ENCODE measurements at regions not wholly inside any gene's neighbourhood (a gene's known extent, or its start where the extent isn't known, plus 50 kb on each side); places are given as distances from the start of the nearest gene placed in this dataset.

DNA sequence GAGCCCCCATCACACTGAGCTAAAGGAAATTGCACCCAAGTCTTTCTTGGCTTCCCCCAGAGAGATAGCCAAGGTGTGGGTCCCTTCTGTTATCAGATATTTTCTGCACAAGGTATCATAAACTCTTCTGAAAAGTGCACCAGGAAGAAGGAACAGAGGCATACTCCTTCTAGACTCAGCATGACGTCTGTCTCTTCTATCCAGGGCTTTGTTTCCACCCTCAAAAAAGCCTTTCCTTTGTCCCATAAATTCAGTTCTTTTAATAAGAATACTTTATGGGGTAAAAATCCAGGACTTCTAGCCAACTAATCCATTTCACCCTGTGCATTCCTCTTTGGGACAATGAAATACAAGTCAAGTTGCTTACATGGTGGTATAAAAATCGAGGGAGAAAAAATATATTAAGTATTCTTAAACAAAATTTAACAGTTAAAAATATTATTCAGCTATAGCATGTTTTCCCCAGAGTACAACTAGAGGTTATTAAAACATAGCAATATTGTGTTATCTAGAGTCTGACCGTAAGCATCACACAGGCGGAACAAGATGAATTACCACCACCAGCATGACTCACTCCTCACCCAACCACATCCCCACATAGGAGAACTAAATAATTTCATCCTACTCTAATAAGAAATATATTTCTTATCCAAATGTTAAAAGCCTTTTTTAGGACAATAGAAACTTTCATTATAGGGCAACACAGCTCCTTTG is 79.9 kb upstream of the GPC6 start:
- no peak for ATAC-seq
- no peak overlapping the region for H3K27ac Mint-ChIP-seq
- DNase-seq, result no peak
- ChIA-PET CTCF (interaction anchor here (1.0 kb wide), 1 partner anchor 108 kb away, joined by 3 read pairs; no protein-coding TSS in a partner anchor), POLR2A (no interaction called here)
- H3K27me3 Mint-ChIP-seq, result no peaks in the 10 kb centered on the region
- H3K9me3 Mint-ChIP-seq (ENCODE audit: low read depth), result no peaks in the 10 kb centered on the region
- H3K4me1 Mint-ChIP-seq, result peaks cover 6% of the 10 kb centered on the region
- intact Hi-C loops (cut with DNase I, micrococcal nuclease), result no loop called here
- no peaks in the 10 kb centered on the region for H3K36me3 Mint-ChIP-seq (ENCODE audit: low read depth)
- no peak overlapping the region for H3K4me3 Mint-ChIP-seq

DNA sequence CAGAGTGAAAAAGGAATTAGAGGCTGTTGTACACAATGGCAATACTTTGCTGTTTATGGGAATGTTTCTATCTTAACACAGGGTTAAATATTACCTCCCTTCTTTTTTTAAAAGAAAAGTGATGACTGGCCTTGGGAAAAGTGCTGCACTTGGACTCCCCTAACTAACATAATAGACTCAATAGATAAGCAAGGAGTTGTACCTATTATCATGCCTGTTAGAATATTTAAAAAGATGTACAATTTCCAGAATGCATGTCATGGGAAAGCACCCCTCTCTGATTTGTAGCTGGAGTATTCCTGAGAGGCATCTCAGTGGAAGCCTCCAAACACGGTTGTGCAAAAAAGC is 79.3 kb upstream of the GPC6 start:
- H3K9me3 Mint-ChIP-seq (ENCODE audit: low read depth), result no peaks in the 10 kb centered on the region
- ChIA-PET POLR2A (no interaction called here), CTCF (no interaction called here)
- intact Hi-C loops (cut with DNase I, micrococcal nuclease), result no loop called here
- H3K27ac Mint-ChIP-seq, result no peak overlapping the region
- no peaks in the 10 kb centered on the region for H3K36me3 Mint-ChIP-seq (ENCODE audit: low read depth)
- peaks cover 8% of the 10 kb centered on the region for H3K4me1 Mint-ChIP-seq
- DNase-seq, result no peak
- H3K27me3 Mint-ChIP-seq, result no peaks in the 10 kb centered on the region
- H3K4me3 Mint-ChIP-seq, result no peak overlapping the region
- ATAC-seq, result no peak

DNA sequence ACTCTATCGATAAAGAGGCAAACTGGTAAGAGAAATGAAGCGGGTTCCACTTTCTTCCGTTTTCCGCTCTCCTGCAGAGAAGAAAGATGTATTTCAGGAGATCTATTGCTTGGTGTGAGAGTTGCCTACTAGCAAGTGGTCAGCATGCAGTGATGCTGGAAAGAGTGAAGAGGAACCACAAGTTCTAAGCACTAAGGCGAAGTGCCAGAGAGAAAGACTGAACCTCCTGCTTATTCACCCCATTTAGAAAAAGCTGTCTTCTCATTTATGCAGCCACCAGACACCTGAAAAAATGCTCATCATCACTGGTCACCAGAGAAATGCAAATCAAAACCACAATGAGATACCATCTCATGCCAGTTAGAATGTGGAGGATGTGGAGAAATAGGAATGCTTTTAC is 78.7 kb upstream of the GPC6 start:
- ChIA-PET CTCF (no interaction called here), POLR2A (no interaction called here)
- DNase-seq (no peak), ATAC-seq (no peak)
- H3K36me3 Mint-ChIP-seq (ENCODE audit: low read depth), result no peaks in the 10 kb centered on the region
- H3K9me3 Mint-ChIP-seq (ENCODE audit: low read depth), result no peaks in the 10 kb centered on the region
- H3K27ac Mint-ChIP-seq, result no peak overlapping the region
- H3K27me3 Mint-ChIP-seq, result no peaks in the 10 kb centered on the region
- intact Hi-C loops (cut with DNase I, micrococcal nuclease), result no loop called here
- peaks cover 12% of the 10 kb centered on the region for H3K4me1 Mint-ChIP-seq
- no peak overlapping the region for H3K4me3 Mint-ChIP-seq

DNA sequence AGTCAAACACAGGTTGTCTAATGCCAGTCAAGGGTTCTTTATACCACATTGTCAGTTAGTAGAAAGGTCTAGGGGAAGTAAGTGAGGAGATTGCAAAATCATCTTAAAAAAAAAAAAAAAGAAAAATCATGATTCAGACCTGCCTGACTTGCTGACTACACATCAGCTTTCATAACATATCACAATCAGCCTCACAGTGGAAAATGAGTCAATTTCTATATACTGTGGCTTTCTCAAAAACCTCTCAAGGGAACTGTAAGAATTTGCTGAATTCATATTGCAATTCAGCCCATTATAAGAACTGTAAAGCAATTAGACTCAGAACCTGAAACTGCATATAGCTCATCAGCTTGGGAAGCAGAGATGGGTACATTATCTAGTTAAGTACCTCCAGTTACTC is 75.3 kb upstream of the GPC6 start:
- ATAC-seq, result peak; percentile 91

DNA sequence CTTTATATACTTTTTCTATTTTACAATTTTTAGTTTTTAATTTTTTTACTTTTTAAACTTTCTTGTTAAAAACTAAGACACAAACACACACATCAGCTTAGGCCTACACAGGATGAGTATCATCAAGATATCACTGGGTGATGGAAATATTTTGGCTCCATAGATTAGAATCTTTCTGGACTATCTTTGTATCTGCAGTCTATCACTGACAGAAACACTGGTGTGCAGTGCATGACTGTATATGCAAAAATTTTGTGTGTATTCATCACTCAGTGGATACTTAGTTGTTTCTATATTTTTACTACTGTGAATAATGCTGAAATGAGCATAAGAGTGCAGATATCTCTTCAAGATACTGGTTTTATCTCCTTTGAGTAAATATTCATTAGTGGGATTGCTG is 68.0 kb upstream of the GPC6 start:
- Mint-ChIP-seq H3K4me3 (no peak overlapping the region), H3K36me3 (ENCODE audit: low read depth) (no peaks in the 10 kb centered on the region), H3K27me3 (no peaks in the 10 kb centered on the region), H3K9me3 (ENCODE audit: low read depth) (peaks cover 12% of the 10 kb centered on the region), H3K27ac (no peak overlapping the region), H3K4me1 (no peaks in the 10 kb centered on the region)
- intact Hi-C loops (cut with DNase I, micrococcal nuclease), result no loop called here
- DNase-seq (no peak), ATAC-seq (no peak)
- POLR2A ChIA-PET, result no interaction called here
- CTCF ChIA-PET, result no interaction called here

More for the DNA sequence above, 75.3 kb upstream of the GPC6 start:
- Mint-ChIP-seq H3K9me3 (ENCODE audit: low read depth) (no peaks in the 10 kb centered on the region), H3K4me3 (no peak overlapping the region), H3K27ac (no peak overlapping the region), H3K4me1 (peaks cover 12% of the 10 kb centered on the region), H3K36me3 (ENCODE audit: low read depth) (no peaks in the 10 kb centered on the region), H3K27me3 (no peaks in the 10 kb centered on the region)
- ChIA-PET POLR2A (interaction anchor here (0.6 kb wide), 2 partner anchors 75 to 273 kb away, joined by 3 to 5 read pairs; partner anchors contain the start of gene GPC6), CTCF (interaction anchor here (0.6 to 0.7 kb wide), 2 partner anchors 53 to 251 kb away, joined by 3 read pairs; no protein-coding TSS in a partner anchor)
- intact Hi-C loops (cut with DNase I, micrococcal nuclease), result loop anchor here in 1 of 2 experiments (5.0 kb wide), 1 partner anchor 641 kb away; no protein-coding TSS in a partner anchor
- DNase-seq, result no peak

DNA sequence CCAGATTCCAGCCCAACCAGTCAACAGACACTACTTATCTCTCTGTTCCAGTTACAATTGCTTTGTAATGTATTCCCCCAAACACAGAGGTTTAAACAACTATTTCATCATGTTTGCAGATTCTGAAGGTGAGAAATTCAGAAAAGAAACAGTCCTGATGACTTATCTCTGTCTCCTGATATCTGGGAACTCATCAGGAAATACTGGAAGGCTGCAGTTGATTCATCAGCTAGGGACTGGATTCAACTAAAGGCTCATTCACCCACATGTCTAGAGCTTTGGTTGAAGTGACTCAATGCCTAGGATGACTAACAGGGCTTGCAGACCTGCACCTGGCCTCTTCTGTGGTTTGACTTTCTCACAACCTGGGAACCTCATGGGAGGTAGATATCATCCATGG is 56.6 kb upstream of the GPC6 start:
- Mint-ChIP-seq H3K9me3 (ENCODE audit: low read depth) (peaks cover under 1% of the 10 kb centered on the region), H3K4me1 (peaks cover 3% of the 10 kb centered on the region), H3K4me3 (no peak overlapping the region), H3K27me3 (no peaks in the 10 kb centered on the region), H3K36me3 (ENCODE audit: low read depth) (no peaks in the 10 kb centered on the region), H3K27ac (no peak overlapping the region)
- ATAC-seq (peak; percentile 65), DNase-seq (no peak)
- ChIA-PET CTCF (interaction anchor here (0.6 kb wide), 1 partner anchor 149 kb away, joined by 3 read pairs; no protein-coding TSS in a partner anchor), POLR2A (no interaction called here)
- intact Hi-C loops (cut with DNase I, micrococcal nuclease), result no loop called here

DNA sequence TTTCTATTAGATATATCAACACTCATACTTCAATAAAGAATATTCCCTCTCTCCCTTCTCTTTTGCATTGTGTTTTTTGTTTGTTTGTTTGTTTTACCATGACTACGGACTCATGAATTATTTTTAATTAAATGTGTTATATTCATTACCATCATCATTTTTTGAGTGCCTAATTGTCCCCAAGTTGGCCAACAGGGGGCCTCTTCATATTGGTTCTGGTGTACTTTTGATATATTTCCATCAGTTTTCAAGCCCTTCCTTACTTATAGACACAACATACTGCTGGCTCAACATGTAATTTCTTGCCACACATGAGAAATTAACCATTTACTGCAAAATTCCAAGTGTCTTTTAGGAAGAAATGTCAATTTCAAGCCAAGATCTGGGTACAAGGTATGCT is 54.5 kb upstream of the GPC6 start:
- intact Hi-C loops (cut with DNase I, micrococcal nuclease), result no loop called here
- H3K36me3 Mint-ChIP-seq (ENCODE audit: low read depth), result no peaks in the 10 kb centered on the region
- H3K4me1 Mint-ChIP-seq, result peaks cover 3% of the 10 kb centered on the region
- H3K4me3 Mint-ChIP-seq, result no peak overlapping the region
- H3K27ac Mint-ChIP-seq, result no peak overlapping the region
- ChIA-PET CTCF (no interaction called here), POLR2A (no interaction called here)
- no peaks in the 10 kb centered on the region for H3K27me3 Mint-ChIP-seq
- DNase-seq, result no peak
- peaks cover 4% of the 10 kb centered on the region for H3K9me3 Mint-ChIP-seq (ENCODE audit: low read depth)
- ATAC-seq, result no peak

DNA sequence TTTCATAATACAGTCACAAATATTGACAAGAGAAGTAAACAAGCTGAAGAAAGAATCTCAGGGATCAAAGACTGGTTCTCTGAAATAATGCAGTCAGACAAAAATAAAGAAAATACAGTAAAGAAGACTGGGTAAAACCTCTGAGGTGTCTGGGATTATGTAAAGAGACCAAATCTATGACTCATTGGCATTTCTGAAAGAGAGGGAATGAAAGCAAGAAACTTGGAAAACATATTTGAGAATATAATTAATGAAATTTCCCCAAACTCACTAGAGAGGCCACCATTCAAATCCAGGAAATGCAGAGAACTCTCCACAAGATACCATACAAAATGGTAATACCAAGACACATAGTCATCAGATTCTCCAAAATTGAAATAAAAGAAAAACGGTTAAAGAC is 53.0 kb upstream of the GPC6 start:
- peaks cover 4% of the 10 kb centered on the region for H3K9me3 Mint-ChIP-seq (ENCODE audit: low read depth)
- peaks cover 3% of the 10 kb centered on the region for H3K4me1 Mint-ChIP-seq
- ChIA-PET CTCF (no interaction called here), POLR2A (no interaction called here)
- ATAC-seq (no peak), DNase-seq (no peak)
- H3K27ac Mint-ChIP-seq, result no peak overlapping the region
- intact Hi-C loops (cut with DNase I, micrococcal nuclease), result no loop called here
- no peak overlapping the region for H3K4me3 Mint-ChIP-seq
- H3K27me3 Mint-ChIP-seq, result no peaks in the 10 kb centered on the region
- no peaks in the 10 kb centered on the region for H3K36me3 Mint-ChIP-seq (ENCODE audit: low read depth)

DNA sequence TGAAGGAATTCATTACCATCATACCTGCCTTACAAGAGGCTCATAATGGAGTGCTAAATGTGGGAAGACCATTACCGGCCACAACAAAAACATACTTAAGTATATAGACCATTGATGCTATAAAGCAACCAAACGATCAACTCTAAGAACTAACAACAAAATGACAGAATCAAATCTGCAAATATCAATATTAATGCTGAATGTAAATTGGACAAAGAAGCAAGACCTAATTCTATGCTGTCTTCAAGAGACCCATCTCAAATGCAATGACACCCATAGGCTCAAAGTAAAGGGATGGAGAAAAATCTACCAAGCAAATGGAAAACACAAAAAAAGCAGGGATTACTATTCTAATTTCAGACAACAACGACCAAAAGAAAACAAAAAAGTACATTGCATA is 52.3 kb upstream of the GPC6 start:
- Mint-ChIP-seq H3K27ac (no peak overlapping the region), H3K9me3 (ENCODE audit: low read depth) (peaks cover 4% of the 10 kb centered on the region), H3K4me1 (peaks cover 3% of the 10 kb centered on the region), H3K36me3 (ENCODE audit: low read depth) (no peaks in the 10 kb centered on the region), H3K4me3 (no peak overlapping the region), H3K27me3 (no peaks in the 10 kb centered on the region)
- no peak for DNase-seq
- no peak for ATAC-seq
- intact Hi-C loops (cut with DNase I, micrococcal nuclease), result no loop called here
- CTCF ChIA-PET, result no interaction called here
- POLR2A ChIA-PET, result no interaction called here

All from activated CD4-positive, alpha-beta T cell treated with anti-CD3 and anti-CD28 coated beads for 36 hours (primary cell).